GM19025 (cell line): ENCODE measurements at regions not wholly inside any gene's neighbourhood (a gene's known extent, or its start where the extent isn't known, plus 50 kb on each side); places are given as distances from the start of the nearest gene placed in this dataset.

Experiments
- ATAC-seq: cut with Tn5 transposase; IDR thresholded peaks from one replicate; pipeline ENCODE4 v1.9.1; 2021; ENCODE audit warnings: mild to moderate bottlenecking, low read depth, moderate library complexity; ENCODE audit not compliant: unreplicated experiment

GRCh38 chr5:82777106-82777505 is 300.1 kb downstream of the TMEM167A start:
- no peak for ATAC-seq

DNA sequence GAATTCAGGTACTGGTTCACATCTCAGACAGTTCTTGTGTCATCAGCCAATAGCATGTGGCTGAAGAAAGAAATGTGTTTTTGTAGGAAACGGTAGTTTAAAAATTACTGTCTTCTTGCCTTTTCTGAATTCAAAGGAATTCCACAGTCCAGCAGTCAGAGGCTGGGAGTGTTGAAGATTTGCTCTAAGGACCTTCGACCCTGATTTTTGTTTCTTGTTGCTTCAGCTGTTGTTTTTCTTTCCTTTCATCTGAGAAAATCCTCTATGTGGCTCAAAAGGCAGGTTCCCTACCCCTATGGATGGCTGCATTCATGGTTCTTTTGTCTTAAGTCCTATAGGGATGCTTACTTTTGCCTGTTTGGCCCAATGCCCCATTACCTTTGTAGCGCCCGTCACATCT is 304.9 kb downstream of the TMEM167A start:
- ATAC-seq = no peak

DNA sequence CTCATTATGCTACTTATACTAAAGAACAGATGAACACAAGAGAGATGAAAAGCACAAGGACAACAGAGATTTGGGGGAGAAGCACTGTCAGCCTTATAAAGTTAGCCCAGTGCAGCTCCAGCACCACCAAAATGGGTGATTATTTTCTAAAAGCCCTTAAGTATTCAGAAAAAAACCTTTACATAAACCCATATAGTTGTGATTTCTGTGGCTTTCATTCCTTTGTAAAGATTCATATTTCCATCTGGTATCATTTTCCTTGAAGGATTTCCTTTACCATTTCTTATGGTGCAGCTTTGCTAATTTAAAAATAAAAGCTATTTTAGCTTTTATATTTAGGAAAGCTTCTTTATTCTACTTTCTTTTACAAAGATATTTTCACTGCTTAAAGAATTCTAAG is 311.0 kb downstream of the TMEM167A start:
- no peak for ATAC-seq

- no peak for ATAC-seq
Observed at GRCh38 chr5:82765765-82766164, 311.4 kb downstream of the TMEM167A start.

DNA sequence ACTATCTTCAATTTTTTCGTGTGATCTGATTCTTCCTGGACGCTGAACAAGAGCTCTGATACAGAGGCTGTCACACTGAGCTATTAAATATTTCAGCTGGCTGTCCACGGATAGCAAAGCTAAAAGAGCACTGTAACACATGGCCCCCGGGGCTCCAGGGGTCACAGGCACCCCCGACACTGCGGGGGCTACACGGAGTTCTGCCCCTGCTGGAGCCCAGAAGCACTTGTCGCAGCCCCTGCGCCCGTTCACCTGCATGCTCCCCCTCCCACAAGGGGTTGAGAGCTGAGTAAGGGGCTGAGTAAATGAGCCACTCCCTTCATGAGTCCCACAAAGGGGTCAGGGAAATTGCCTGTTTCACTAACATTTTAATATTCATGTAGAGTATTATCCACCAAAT is 316.3 kb downstream of the TMEM167A start:
- ATAC-seq = no peak

GRCh38 chr5:82758881-82759280 is 318.3 kb downstream of the TMEM167A start:
- no peak for ATAC-seq

GRCh38 chr5:82754759-82755158 is 322.4 kb downstream of the TMEM167A start:
- peak; percentile 77 for ATAC-seq

DNA sequence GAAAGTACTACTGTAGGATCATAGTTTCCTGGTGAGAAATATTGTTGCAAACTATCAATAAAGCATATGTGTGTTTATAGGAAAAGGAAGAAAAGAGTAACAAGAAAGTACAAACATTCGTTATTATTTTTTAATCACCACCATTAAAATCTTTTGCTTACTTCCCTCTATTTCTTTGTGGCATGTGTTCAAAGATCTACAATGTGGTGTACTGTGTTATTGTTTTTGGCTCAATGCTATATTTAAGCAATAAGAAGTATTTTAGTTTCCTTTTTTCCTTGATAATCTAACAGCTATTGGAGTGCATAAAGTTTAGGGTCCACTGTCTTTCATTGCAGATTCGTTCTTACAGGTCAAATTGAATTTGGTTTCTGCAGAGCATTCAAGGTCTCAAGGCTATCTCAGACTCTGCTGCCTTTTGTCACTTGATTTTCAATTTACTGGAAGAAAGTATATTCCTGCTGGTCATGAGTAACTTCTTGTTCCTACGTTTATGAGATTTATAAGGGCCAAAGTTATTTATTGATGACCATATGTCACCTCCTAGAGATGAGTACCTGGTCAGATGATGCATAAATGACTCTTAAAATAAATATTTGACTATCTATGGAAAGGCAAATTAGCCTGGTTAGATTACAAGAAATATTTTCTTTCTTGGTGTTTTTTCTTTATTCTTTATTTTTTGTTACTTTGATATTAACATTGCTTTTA is 323.0 kb downstream of the TMEM167A start:
- no peak for ATAC-seq

- no peak for ATAC-seq
Observed at GRCh38 chr5:82753374-82753773, 323.8 kb downstream of the TMEM167A start.

DNA sequence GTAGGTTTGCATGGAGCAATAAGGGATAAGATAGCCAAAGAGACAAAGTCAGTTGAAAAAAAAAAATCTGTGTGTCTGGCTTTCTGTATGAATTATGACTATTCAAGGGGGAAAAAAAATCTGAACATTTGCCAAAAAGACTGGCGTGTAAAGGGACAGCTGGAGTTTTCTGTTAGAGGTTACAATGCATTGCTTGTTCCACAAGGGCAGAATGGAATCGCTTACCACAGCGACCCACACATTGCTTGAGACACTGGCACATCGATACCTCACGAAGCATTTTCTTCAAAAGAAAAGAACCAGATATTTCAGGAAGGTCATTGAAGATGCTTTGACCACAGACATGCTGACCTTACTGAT is 327.8 kb downstream of the TMEM167A start:
- no peak for ATAC-seq

- ATAC-seq = no peak
Observed at GRCh38 chr5:82748688-82749460, 328.3 kb downstream of the TMEM167A start.

DNA sequence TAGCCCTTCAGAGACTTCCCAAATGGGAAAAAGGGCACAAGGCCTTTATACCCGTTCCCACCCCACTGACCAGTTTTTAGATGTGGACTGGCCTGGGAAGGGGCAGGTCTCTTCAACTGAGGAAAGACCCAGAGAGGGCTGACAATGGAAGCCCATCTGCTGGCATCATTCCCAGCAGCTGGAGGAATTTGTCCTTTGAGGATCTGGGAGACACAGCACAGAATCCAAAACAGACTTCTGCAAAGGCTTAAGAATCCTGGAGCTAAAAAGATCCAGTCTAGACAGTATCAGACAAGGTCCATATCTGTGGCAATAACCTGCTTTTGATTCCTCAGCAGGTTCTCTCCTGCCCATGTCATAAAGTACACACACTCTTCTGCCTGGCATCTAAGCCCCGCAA is 329.2 kb downstream of the TMEM167A start:
- ATAC-seq = no peak

GRCh38 chr5:82745016-82745415 is 332.2 kb downstream of the TMEM167A start:
- no peak for ATAC-seq

- ATAC-seq = no peak
Observed at GRCh38 chr5:82738681-82739269, 338.4 kb downstream of the TMEM167A start.

DNA sequence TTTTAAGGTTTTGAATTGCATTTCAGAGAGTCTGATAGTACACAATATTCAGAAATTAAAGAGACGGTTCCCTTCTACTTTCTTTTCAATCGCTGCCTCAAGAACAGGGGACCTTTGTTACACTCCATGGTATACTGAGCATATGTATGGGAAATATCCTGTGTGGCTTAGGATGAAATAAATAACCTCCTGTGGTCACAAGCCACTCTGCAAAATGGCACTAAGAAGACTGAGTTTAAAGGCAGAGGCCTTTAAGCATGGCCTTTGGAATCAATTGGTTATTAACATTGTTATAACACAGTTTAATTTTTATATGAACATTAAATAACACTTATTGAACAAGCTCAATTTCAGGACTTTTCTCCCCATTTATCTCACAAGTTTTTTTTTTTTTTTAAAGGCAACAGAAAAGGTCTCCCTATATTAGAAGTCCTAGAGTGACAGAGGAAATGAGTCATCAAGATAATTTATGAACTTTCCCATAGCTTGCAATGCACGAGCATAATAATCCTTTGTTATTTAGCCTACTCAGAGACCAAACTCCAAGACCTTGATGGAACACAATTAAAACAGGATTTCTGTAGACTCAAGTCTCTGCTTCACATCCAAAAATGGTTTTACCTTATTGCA is 341.9 kb downstream of the TMEM167A start:
- no peak for ATAC-seq

- no peak for ATAC-seq
Observed at GRCh38 chr5:82734347-82734746, 342.8 kb downstream of the TMEM167A start.

DNA sequence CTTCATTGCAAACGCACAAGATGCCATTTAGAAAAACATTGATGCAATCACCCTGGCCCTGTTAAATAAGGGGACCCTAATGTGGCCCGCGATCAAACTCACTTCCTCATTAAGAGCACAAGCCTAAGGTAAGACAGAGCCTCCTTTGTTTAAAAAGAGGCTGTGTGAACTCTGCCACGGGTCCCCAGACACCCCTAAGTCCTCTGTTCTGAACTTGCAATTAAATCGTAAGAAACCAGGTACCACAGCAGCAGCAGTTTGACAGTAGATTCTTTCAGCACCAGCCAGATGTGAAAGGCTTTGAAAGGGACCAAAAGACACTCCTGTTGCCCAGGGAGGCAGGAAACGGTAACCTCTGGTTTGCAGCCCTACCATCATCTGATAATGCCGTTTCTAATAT is 346.3 kb downstream of the TMEM167A start:
- no peak for ATAC-seq

- no peak for ATAC-seq
Observed at GRCh38 chr5:82728926-82729702, 348.1 kb downstream of the TMEM167A start.

DNA sequence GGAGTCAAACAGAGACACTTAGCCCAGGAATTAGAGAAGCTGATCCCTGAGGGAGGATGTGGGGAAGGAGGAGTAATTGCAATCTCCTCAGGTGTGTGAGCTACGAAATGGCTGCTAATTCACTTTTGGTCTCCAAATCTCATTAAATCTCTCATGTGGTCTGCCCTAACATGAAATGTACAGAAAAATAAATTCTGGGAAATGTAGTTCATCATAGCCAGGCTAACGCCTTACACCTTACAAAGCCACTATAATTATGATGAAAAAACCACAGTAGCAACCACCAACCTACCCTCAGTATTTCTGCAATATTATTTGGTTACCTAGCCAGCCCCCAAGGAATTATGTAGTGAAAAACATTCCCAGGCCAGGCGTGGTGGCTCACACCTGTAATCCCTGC is 354.0 kb downstream of the TMEM167A start:
- no peak for ATAC-seq

DNA sequence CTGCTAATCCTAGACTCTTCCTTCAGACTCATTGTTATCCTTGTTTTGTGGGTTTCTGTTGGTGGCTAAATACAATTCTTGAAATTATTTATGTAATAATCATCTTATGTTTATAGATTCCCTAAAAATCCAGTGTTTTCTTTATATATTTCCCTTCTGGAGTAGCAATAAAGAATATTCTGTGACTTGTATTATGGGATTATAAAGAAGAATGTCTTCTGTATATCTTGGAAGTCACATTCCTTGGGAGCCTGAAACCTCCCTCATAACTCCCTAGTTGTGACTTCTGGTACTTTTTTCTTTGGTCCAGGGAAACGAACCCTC is 356.1 kb downstream of the TMEM167A start:
- no peak for ATAC-seq
